WTC11 (cell line): ENCODE measurements at regions not wholly inside any gene's neighbourhood (a gene's known extent, or its start where the extent isn't known, plus 50 kb on each side); places are given as distances from the start of the nearest gene placed in this dataset.

ENCODE experiments used
- ATAC-seq: fragments of 200-7000 bp; cut with Tn5 transposase; 2 replicates; pipeline ENCODE4 v1.10.0; 2021; ENCODE audit warnings: mild to moderate bottlenecking, moderate library complexity
- CTCF ChIA-PET: fragments of 300-600 bp; sonication (Branson Sonifier 250); formaldehyde crosslinking; loops from one replicate; lab custom pipeline; 2021; ENCODE audit warnings: antibody characterized with exemption; lab: Charles Lee
- POLR2A ChIA-PET: fragments of 350-600 bp; sonication (Branson Sonifier 250); formaldehyde crosslinking; loops from one replicate; lab custom pipeline; 2021; ENCODE audit warnings: antibody characterized with exemption; lab: Charles Lee
- DNase-seq: peaks from one replicate; pipeline ENCODE4 v3.0.0; 2021; ENCODE audit warnings: low spot score
- H3K27ac Mint-ChIP-seq: 2 replicates; pipeline ENCODE4 v1.8.0; 2021; ENCODE audit warnings: mixed read lengths
- H3K27me3 Mint-ChIP-seq: 2 replicates; pipeline ENCODE4 v1.8.0; 2021; ENCODE audit warnings: low read depth, mild to moderate bottlenecking, moderate library complexity, mixed read lengths
- H3K36me3 Mint-ChIP-seq: 2 replicates; pipeline ENCODE4 v1.8.0; 2021; ENCODE audit warnings: mixed read lengths
- H3K4me1 Mint-ChIP-seq: 2 replicates; pipeline ENCODE4 v1.8.0; 2022; ENCODE audit warnings: mixed read lengths
- H3K4me3 Mint-ChIP-seq: 2 replicates; pipeline ENCODE4 v1.8.0; 2021; ENCODE audit warnings: mild to moderate bottlenecking, moderate library complexity, mixed read lengths
- H3K9me3 Mint-ChIP-seq: 2 replicates; pipeline ENCODE4 v1.8.0; 2021; ENCODE audit warnings: mixed read lengths
- CREM ChIP-seq: sonication (generic); formaldehyde crosslinking; IDR thresholded peaks from 2 replicates; pipeline ENCODE4 v1.8.1; 2022; ENCODE audit warnings: mild to moderate bottlenecking, missing genetic modification reagents, moderate library complexity
- E2F1 ChIP-seq: sonication (generic); formaldehyde crosslinking; IDR thresholded peaks from 2 replicates; pipeline ENCODE4 v1.8.0; 2022; ENCODE audit warnings: mild to moderate bottlenecking, missing genetic modification reagents
- FOXP1 ChIP-seq: sonication (generic); formaldehyde crosslinking; IDR thresholded peaks from 2 replicates; pipeline ENCODE4 v1.8.0; 2022; ENCODE audit warnings: missing genetic modification reagents, mild to moderate bottlenecking, moderate library complexity, borderline replicate concordance
- HMGA2 ChIP-seq: fragments of 250-450 bp; sonication (Bioruptor Pico); IDR thresholded peaks from 2 replicates; pipeline ENCODE4 v1.4.0; 2021; ENCODE audit warnings: mild to moderate bottlenecking, moderate library complexity
- HMGXB4 ChIP-seq: sonication (generic); formaldehyde crosslinking; IDR thresholded peaks from 2 replicates; pipeline ENCODE4 v1.8.1; 2023; ENCODE audit warnings: mild to moderate bottlenecking, moderate library complexity, missing genetic modification reagents
- MXD4 ChIP-seq: fragments of 250-450 bp; sonication (Bioruptor Pico); IDR thresholded peaks from 2 replicates; pipeline ENCODE4 v1.8.0; 2021; ENCODE audit warnings: mild to moderate bottlenecking, moderate library complexity, borderline replicate concordance
- PRDM15 ChIP-seq: sonication (generic); formaldehyde crosslinking; IDR thresholded peaks from 2 replicates; pipeline ENCODE4 v1.8.0; 2022; ENCODE audit warnings: missing genetic modification reagents
- PREB ChIP-seq: sonication (generic); formaldehyde crosslinking; IDR thresholded peaks from 2 replicates; pipeline ENCODE4 v1.8.1; 2022; ENCODE audit warnings: mild to moderate bottlenecking, missing genetic modification reagents, moderate library complexity, borderline replicate concordance
- RORB ChIP-seq: fragments of 250-450 bp; sonication (Bioruptor Pico); IDR thresholded peaks from 2 replicates; pipeline ENCODE4 v1.9.0; 2021; ENCODE audit warnings: mild to moderate bottlenecking
- SMAD3 ChIP-seq: sonication (generic); formaldehyde crosslinking; IDR thresholded peaks from 2 replicates; pipeline ENCODE4 v1.8.0; 2022; ENCODE audit warnings: missing genetic modification reagents, mild to moderate bottlenecking, borderline replicate concordance
- TEAD1 ChIP-seq: sonication (generic); formaldehyde crosslinking; IDR thresholded peaks from 2 replicates; pipeline ENCODE4 v1.8.0; 2022; ENCODE audit warnings: mild to moderate bottlenecking, missing genetic modification reagents
- USF1 ChIP-seq: sonication (generic); formaldehyde crosslinking; IDR thresholded peaks from 2 replicates; pipeline ENCODE4 v1.8.0; 2022; ENCODE audit warnings: mild to moderate bottlenecking, missing genetic modification reagents
- USF2 ChIP-seq: sonication (generic); formaldehyde crosslinking; IDR thresholded peaks from 2 replicates; pipeline ENCODE4 v1.8.1; 2023; ENCODE audit warnings: mild to moderate bottlenecking, missing genetic modification reagents, moderate library complexity
- ZBTB21 ChIP-seq: sonication (generic); formaldehyde crosslinking; IDR thresholded peaks from 2 replicates; pipeline ENCODE4 v1.8.1; 2023; ENCODE audit warnings: mild to moderate bottlenecking, missing genetic modification reagents, borderline replicate concordance
- ZBTB43 ChIP-seq: sonication (generic); formaldehyde crosslinking; IDR thresholded peaks from 2 replicates; pipeline ENCODE4 v1.8.1; 2023; ENCODE audit warnings: mild to moderate bottlenecking, missing genetic modification reagents
- ZMAT4 ChIP-seq: fragments of 250-450 bp; sonication (Bioruptor Pico); IDR thresholded peaks from 2 replicates; pipeline ENCODE4 v1.9.0; 2021; ENCODE audit warnings: mild to moderate bottlenecking
- ZNF425 ChIP-seq: fragments of 250-450 bp; sonication (Bioruptor Pico); conservative IDR thresholded peaks from 2 replicates; pipeline ENCODE4 v1.9.0; 2021; ENCODE audit warnings: mild to moderate bottlenecking

GRCh38 chr17:83145831-83146230, 66.4 kb downstream of the METRNL start:
- no peak for ATAC-seq
- no peak overlapping the region for H3K27ac Mint-ChIP-seq
- CTCF ChIA-PET: no interaction called here

GRCh38 chr17:83146347-83146746, 66.9 kb downstream of the METRNL start:
- H3K4me1 Mint-ChIP-seq: peaks cover 4% of the 10 kb centered on the region
- no peak for ATAC-seq
- H3K4me3 Mint-ChIP-seq: no peak overlapping the region
- no peak for TF ChIP-seq HMGXB4
- TF ChIP-seq HMGA2 (CRISPR knock-in tag): no peak
- no peak for TF ChIP-seq USF2
- TF ChIP-seq RORB (CRISPR knock-in tag): no peak
- H3K27ac Mint-ChIP-seq: no peak overlapping the region
- H3K36me3 Mint-ChIP-seq: peaks cover 16% of the 10 kb centered on the region
- peaks cover 24% of the 10 kb centered on the region for H3K9me3 Mint-ChIP-seq
- H3K27me3 Mint-ChIP-seq: no peaks in the 10 kb centered on the region; the same call in 1 of the 2 replicates
- ChIA-PET CTCF (no interaction called here), POLR2A (no interaction called here)
- DNase-seq: no peak

More at GRCh38 chr17:83145831-83146230, 66.4 kb downstream of the METRNL start:
- Mint-ChIP-seq H3K36me3 (peaks cover 16% of the 10 kb centered on the region), H3K27me3 (no peaks in the 10 kb centered on the region; the same call in 1 of the 2 replicates), H3K4me1 (no peaks in the 10 kb centered on the region), H3K9me3 (peaks cover 29% of the 10 kb centered on the region), H3K4me3 (no peak overlapping the region)
- POLR2A ChIA-PET: no interaction called here
- DNase-seq: no peak
- TF ChIP-seq FOXP1 (CRISPR knock-in tag): no peak
- TF ChIP-seq, all 79 proteins: peak for 0

- Mint-ChIP-seq H3K4me3 (no peak overlapping the region), H3K4me1 (peaks cover 12% of the 10 kb centered on the region), H3K36me3 (peaks cover 9% of the 10 kb centered on the region), H3K27ac (no peak overlapping the region), H3K27me3 (no peaks in the 10 kb centered on the region; the same call in 1 of the 2 replicates), H3K9me3 (peaks cover 15% of the 10 kb centered on the region)
- ATAC-seq (no peak), DNase-seq (no peak)
- ChIA-PET POLR2A (no interaction called here), CTCF (no interaction called here)
- TF ChIP-seq PREB (CRISPR knock-in tag) (no peak), ZMAT4 (CRISPR knock-in tag) (no peak), TEAD1 (CRISPR knock-in tag) (no peak), PRDM15 (CRISPR knock-in tag) (no peak), ZBTB43 (CRISPR knock-in tag) (no peak), ZBTB21 (no peak), ZNF425 (CRISPR knock-in tag) (no peak), E2F1 (CRISPR knock-in tag) (no peak), CREM (CRISPR knock-in tag) (no peak), HMGA2 (CRISPR knock-in tag) (no peak), USF1 (CRISPR knock-in tag) (no peak), MXD4 (no peak), SMAD3 (no peak)
Observed at GRCh38 chr17:83147280-83147679, 67.9 kb downstream of the METRNL start.
